Jurkat, Clone E6-1 (cell line): ENCODE measurements at regions not wholly inside any gene's neighbourhood (a gene's known extent, or its start where the extent isn't known, plus 50 kb on each side); places are given as distances from the start of the nearest gene placed in this dataset.

Experiments used
- DNase-seq: peaks from one replicate; pipeline ENCODE4 v3.0.0-alpha.2; 2011; ENCODE audit warnings: low read depth, low spot score
- H3K4me3 ChIP-seq: 2 replicates; pipeline ENCODE4 v1.5.1; 2011; ENCODE audit warnings: mild to moderate bottlenecking, low read length, control low read depth, moderate library complexity

DNA sequence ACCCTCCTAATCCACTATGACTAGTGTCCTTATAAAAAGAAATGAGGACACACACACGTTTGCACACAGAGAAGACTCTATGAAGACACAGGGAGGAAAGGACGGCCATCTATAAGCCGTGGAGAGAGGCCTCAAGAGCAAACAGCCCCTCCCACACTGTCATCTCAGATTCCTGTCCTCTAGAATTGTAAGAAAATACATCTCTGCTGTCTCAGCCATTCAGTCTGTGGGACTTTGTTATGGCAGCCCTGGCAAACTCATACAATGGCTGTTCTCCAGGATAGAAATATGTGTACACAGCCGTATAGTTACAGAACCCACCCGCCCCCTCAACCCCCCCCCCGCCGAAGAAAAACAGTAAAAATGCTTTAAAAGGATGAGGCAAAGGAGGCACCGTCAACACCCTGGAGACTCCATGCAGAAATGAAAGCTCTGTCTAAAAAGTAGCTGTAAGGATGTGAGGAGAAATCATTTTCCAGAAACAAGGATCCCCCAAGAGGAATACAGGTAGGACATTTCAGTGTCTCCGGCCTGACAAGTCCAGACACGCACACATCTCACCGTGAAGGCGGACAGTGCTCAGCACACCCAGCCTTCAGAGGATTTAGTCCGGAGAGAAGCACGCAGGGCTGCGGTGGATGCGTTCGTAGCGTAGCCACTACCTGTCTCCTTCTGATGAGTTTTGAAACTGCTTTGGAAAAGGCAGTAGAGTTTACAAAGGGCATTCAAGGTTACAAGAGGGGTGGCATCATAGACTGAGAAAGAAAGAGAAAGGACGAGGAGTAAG is 110.8 kb upstream of the ERCC6L2 start:
- no peak for DNase-seq
- H3K4me3 ChIP-seq: no peak overlapping the region

DNA sequence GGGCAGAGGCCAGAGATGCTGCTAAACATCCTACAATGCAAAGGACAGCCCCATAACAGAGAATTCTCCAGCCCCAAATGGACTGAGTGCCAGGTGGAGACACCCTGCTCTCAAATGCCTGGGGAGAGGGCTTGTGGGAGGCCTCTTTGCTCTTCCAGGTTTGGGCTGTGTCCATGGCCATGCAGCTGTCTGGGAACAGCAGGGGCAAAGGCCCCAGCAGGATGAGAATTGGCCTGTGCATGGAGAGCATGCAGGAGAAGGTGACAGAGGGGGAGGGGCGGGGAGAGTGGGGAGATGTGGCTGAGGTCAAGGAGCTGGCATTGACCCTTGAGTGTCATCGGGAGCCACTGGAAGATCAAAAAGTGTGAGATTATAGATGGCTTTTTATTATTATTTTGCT is 111.5 kb upstream of the ERCC6L2 start:
- no peak for DNase-seq
- H3K4me3 ChIP-seq: no peak overlapping the region

DNA sequence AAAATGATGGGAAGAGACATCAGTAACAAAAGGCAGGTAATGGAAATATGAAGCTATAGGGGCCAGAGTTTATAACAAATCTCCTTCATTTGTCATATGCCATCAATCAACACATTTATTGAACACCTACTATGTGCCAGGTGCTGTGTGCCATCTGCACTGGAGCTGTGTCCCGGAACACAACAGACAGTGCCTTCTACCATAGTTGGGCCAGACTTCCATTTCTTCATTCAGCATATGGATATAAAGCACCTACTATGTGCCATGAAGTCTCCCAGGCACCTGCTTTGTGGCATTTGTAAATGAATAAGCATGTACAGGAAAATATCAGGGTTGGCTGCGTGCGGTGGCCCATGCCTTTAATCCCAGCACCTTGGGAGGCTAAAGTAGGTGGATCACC is 112.5 kb upstream of the ERCC6L2 start:
- DNase-seq: no peak
- no peak overlapping the region for H3K4me3 ChIP-seq

DNA sequence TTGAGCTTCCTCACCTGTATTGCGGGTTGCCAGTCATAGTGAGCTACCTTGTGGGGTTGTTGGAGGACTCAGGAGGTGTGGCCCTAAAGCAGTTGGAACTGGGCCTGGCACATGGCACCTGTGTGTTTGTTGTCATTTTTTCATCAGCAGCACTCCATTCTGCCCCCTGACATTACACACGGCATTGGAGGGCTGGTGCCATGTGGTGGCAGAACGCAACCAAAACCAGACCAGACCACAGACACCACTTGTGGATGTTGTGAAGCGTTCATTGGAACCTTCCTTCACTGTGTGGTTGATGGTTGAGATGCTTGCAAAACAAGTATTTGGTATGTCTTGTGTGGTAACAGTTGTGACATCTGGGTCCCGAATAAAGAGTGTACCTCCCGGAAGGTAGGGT is 113.2 kb upstream of the ERCC6L2 start:
- DNase-seq: peak; percentile 39
- no peak overlapping the region for H3K4me3 ChIP-seq

- H3K4me3 ChIP-seq: no peak overlapping the region
- DNase-seq: no peak
These were observed 114.7 kb upstream of the ERCC6L2 start for GRCh38 chr9:95760791-95761190.

DNA sequence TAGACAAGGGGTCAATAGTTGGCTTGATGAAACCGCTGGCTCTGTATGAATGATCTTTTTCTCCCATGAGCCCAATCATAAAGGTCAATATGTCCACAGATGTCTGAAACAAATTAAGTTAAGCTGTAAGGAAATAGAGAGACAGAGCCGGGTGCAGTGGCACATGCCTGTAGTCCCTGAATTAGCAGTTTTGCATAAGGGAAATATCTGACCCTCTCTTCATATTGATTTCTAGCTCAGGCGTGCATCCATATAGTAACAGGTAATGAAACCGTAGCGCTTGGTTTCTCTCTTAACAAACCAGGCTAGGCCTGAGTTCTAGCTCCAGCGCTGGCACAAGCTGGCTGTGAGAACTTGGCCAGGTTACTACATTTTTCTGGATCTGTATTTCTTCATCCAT is 118.1 kb upstream of the ERCC6L2 start:
- no peak for DNase-seq

GRCh38 chr9:95756986-95757385 is 118.5 kb upstream of the ERCC6L2 start:
- no peak for DNase-seq
- no peak overlapping the region for H3K4me3 ChIP-seq

More for the DNA sequence above, 118.1 kb upstream of the ERCC6L2 start:
- H3K4me3 ChIP-seq: no peak overlapping the region

- DNase-seq: no peak
- H3K4me3 ChIP-seq: no peak overlapping the region
These were observed 119.4 kb upstream of the ERCC6L2 start for GRCh38 chr9:95756101-95756500.

DNA sequence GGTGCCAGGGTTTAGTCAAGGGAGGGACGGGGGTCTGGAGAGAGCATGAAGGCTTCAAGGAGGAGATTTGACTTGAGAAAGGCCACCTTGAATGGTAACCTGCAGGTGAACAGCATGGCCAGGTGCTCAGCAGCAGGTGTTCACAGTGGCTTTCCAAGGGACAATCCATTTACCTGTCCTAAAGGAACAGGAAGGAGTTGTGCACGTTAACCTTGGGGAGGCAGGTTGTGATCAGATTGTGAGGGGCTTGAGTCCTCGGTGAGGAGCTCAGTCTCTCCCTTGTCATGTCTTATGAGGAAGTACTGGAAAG is 120.1 kb upstream of the ERCC6L2 start:
- H3K4me3 ChIP-seq: no peak overlapping the region
- no peak for DNase-seq

GRCh38 chr9:95754533-95755420 is 120.7 kb upstream of the ERCC6L2 start:
- no peak for DNase-seq
- no peak overlapping the region for H3K4me3 ChIP-seq

DNA sequence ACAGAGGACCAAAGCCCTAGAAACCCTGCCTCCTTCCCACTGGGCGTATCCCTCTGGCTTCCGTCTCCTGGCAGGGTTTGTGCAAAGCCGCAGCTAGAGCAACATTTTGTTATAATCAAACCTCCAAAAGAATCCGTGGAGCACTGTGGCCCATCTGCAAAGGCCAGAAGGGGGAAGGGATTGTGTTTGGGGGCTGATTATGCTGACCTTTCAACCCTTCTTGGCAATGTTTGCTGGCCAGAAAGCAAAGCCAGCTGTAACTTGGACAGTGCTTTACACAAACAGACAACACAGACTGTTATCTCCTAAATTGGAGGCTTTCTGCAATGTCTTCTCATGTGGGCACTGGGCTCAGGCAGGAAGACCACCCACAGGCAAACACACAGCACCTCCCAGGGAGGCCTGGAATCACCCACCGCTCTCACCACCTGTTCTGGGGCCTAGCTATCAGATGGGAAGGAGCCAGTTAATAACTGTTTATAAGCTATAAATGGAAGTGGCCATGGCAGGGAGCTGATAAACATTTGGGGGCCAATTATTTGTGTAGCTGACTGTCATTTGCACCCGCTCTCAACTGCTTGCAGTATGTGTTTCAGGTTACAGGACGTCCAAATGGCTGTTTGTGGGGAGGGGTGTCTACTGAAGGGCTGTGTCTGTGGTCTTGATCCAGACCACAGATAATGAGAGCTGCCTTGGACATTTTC is 121.6 kb upstream of the ERCC6L2 start:
- H3K4me3 ChIP-seq: no peak overlapping the region
- no peak for DNase-seq

DNA sequence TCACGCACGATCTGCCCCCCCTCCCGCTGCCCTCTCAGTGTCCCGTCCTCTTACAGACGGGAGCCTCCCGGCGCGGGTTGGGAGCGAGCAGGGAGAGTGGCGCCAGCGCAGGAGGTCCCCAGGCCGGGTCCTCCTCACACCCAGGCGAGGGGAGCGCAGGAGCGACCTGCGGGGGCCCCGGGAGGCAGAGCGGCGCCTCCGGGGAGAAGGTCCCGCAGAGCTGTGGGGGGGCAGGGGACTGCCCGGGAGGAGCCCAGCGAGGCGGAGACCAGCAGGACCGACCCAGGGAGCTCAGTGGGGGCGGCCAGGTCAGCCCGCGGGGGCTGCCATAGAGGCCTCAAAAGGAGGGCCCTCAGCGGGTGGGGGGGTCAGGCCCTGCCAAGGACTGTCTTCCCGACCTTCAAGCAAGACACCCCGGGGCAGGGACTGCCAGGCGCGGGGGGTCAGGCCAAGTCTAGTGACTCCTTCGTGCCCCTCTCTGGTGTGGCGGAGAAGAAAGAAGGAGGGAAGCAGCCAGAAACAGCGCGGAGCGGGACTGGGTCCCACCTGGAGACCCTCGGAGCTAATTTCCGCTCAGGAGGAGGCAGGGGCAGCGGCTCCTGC is 123.3 kb upstream of the ERCC6L2 start:
- no peak for DNase-seq
- no peak overlapping the region for H3K4me3 ChIP-seq

DNA sequence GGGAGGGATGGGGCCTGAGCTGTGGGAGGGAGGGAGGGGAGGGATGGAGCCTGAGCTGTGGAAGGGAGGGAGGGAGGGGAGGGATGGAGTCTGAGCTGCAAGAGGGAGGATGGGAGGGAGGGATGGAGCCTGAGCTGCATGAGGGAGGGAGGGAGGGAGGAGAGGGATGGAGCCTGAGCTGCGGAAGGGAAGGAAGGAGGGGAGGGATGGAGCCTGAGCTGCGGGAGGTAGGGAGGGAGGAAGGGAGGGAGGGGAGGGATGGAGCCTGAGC is 124.0 kb upstream of the ERCC6L2 start:
- no peak overlapping the region for H3K4me3 ChIP-seq
- DNase-seq: no peak

- H3K4me3 ChIP-seq: no peak overlapping the region
- peak; percentile 55 for DNase-seq
These were observed 124.6 kb upstream of the ERCC6L2 start for GRCh38 chr9:95750725-95751519.

- DNase-seq: no peak
- H3K4me3 ChIP-seq: no peak overlapping the region
These were observed 126.0 kb upstream of the ERCC6L2 start for GRCh38 chr9:95749493-95749892.

DNA sequence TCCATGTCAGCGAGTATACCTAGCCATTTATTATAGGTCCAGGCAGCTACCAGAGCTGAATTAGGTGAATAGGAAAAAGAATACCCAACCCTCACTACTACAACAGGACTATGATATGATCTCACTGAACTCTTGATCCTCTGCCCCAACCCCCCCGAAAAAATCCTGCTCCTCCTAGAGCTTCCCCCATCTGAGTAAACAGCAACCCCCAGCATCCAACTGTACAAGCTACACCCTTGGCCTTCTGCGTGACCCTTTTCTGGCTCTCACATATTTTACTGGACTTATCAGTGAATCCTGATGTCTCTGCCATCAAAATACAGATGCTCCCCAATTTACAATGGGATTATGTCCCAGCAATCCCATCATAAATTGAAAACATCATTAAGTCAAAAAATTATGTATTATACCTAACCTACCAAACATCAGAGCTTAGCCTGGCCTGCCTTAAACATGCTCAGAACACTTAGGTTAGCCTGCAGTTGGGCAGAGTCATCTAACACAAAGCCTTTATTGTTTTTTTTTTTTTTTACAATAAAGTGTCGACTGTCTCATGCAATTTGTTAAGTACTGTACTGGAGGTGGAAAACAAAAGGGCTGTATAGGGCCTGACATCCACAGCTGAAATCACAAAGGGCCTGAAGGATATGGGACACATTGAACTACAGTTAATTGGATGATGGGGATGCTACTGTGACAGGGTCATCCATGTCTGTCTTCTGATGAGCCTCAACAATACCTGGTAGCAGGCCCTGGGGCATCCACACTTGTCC is 128.9 kb upstream of the ERCC6L2 start:
- no peak for DNase-seq
- no peak overlapping the region for H3K4me3 ChIP-seq

- no peak for DNase-seq
These were observed 132.7 kb upstream of the ERCC6L2 start for GRCh38 chr9:95742821-95743220.

GRCh38 chr9:95741631-95742030 is 133.9 kb upstream of the ERCC6L2 start:
- H3K4me3 ChIP-seq: no peak overlapping the region
- no peak for DNase-seq

More at GRCh38 chr9:95742821-95743220, 132.7 kb upstream of the ERCC6L2 start:
- no peak overlapping the region for H3K4me3 ChIP-seq
